GM21515 (cell line): ENCODE measurements at regions not wholly inside any gene's neighbourhood (a gene's known extent, or its start where the extent isn't known, plus 50 kb on each side); places are given as distances from the start of the nearest gene placed in this dataset.

Experiments used
- ATAC-seq: cut with Tn5 transposase; IDR thresholded peaks from one replicate; pipeline ENCODE4 v1.9.1; 2021; ENCODE audit not compliant: unreplicated experiment

DNA sequence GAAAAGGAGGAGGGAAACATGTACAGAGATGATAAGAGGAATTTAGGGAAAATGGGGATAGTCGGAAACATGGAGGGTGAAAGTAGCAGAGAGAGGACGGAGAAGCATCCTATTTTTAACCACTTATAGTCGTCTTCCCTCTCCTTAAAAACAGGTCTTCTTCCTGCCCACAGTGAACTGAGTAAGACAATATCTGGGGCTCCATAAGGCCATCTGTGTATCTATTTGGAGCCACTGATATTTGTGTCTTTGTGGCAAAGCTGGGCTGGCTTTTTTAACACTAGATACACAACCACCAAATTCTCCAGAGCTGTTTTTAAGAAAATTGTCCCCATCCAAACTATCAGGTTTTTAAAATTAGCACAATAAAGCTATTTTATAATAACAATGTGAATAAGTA lies 109.5 kb upstream of the RAP1B start:
- no peak for ATAC-seq

DNA sequence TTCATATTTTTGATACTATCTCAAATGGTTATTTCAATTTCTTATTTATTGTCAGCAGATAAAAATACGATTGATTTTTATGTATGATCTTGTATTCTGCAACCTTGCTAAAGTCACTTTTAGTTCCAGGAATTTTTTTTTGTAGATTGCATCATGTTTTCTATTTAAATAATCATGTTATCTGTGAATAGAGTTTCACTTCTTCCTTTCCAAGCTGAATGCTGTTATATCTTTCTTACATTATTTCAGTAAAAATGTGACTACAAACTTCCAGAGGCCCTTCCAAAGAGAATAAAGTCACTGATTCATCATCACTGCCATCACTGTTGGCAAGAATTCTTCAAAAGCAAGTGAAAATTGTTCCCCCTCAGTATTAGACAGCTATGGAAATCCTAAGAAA lies 104.7 kb upstream of the RAP1B start:
- ATAC-seq, result no peak

- no peak for ATAC-seq
Measured at GRCh38 chr12:68506619-68507018, 104.1 kb upstream of the RAP1B start.

DNA sequence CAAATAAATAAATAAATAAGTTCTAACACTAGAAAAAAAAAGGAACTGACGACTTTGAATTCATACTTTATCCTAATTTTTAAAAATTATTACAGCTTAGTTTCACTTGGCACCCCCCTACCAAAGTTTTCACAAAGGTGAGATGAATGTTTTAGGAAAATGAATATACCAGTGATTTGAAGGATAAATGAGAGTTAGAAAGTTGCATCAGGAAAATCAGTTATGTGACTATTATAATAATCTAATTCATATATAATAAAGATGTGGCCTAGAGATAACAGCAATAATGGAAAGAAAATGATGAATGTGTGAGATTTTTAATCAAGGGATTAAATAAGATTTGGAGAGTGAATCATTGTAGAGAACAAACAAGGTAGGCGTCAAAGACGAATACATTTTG lies 103.0 kb upstream of the RAP1B start:
- ATAC-seq, result no peak

GRCh38 chr12:68508576-68508975 lies 102.1 kb upstream of the RAP1B start:
- ATAC-seq, result no peak

GRCh38 chr12:68509242-68509641 lies 101.5 kb upstream of the RAP1B start:
- no peak for ATAC-seq

- no peak for ATAC-seq
Measured at GRCh38 chr12:68510397-68510796, 100.3 kb upstream of the RAP1B start.

DNA sequence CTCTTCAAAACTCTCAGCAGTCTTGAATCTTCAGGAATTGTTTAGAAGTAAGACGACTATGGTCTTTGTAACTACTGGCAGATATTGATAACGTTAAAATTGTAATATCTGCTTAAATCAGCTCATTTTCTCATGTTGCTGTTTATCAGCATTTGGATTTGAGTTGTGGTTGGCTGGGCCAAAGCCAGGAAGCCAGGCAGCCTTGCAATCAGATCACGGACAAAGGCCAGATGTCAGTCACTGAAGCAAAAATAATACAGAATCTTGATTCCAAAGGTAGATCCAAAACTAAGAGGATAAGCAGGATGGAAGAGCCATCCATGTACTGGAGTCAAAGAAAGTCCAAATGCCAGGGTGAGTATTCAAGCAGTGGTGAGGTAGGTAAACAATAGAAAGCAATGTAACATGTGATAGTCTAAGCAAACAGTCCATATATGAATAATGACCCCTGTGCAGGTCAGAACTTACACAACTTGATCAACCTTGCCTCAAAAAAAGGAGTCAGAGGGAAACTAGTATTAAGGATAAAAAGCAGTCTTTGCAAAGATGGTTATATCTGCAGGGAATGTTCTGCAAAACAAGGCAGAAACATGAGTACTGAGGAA lies 95.8 kb upstream of the RAP1B start:
- ATAC-seq, result no peak

- no peak for ATAC-seq
Measured at GRCh38 chr12:68515793-68516192, 94.9 kb upstream of the RAP1B start.

- no peak for ATAC-seq
Measured at GRCh38 chr12:68521321-68521839, 89.3 kb upstream of the RAP1B start.

DNA sequence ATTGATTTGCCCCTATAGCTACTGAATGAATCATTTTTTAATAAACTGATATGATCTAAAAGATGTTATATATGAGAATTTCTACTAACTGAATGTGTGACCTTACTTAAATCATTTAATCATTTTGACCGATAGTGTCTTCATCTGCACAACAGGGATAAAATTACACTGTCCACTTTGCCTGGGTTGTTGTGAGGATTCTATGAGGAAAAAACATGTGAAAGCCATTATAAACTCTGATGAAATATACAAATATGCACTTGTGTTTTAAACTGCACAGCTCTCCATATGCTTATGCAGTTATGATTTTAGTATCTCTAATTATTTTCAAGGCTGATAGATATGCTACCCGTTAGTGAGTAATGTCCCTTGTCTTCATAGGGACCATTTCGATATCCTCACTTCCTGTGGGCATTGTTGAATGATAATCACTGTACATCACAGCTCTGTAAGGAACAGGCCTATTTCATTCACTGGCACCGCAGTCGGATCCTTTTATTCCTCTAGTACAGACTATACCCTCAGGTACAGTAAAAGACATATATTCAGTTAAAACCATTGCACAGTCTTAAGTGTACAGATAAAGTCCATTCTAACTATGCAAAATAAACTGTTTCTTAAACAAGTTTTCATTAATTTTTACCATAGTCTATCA lies 88.7 kb upstream of the RAP1B start:
- no peak for ATAC-seq

GRCh38 chr12:68529466-68529865 lies 81.2 kb upstream of the RAP1B start:
- no peak for ATAC-seq

GRCh38 chr12:68529869-68530268 lies 80.8 kb upstream of the RAP1B start:
- no peak for ATAC-seq

DNA sequence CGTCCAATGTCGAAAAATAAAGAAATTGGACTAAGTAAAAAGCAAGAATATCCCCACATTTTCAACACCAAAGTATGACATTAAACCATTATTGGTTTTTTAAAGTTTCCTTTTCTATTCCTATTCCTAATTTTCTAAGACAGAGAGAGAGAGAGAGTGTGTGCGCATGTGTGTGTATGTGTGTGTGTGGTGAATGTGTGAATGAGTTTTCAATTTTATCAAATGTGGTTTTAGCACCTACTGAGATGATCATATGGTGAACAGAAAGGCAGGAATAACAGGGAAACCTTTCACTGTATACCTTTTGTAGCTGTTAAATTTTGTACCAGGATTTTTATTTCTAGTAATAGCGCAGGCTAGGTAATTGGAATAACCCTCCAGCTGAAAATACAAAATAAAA lies 80.4 kb upstream of the RAP1B start:
- ATAC-seq, result no peak

DNA sequence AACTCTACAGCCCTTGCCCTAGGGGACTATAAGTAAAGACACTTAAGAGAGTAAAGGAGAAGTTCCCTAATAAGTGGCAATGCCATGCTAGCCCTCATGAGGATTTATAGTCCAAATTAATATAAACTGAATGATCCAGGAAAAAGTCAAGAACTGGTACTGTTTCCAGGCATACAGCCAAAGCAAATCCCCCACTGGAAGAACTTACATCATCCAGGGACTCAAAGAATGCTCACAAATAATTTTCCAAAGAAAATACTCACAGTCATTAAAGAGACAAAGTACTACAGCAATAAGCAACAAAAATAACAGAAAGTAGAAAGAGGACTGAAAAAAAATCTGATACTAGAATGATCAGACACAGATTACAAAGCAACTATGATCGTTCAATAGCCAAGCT lies 79.7 kb upstream of the RAP1B start:
- ATAC-seq, result no peak

- no peak for ATAC-seq
Measured at GRCh38 chr12:68532204-68532886, 78.4 kb upstream of the RAP1B start.

DNA sequence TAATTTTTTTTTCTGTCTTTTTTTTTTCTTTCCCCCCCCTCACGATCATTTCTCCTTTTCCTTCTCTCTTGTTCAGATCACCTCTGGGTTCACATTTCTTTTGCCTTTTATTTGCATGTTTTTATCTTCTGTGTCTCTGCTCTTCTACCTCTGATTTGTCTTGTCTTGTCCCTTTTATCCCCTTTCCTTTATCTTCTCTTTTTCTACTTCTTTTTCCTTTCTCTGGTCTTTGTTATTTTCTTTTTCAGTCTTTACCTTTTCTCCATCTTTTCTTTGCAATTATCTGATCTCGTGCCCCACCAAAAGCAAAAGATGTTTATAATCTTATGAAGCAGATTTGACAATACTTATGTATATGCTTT lies 77.8 kb upstream of the RAP1B start:
- no peak for ATAC-seq

DNA sequence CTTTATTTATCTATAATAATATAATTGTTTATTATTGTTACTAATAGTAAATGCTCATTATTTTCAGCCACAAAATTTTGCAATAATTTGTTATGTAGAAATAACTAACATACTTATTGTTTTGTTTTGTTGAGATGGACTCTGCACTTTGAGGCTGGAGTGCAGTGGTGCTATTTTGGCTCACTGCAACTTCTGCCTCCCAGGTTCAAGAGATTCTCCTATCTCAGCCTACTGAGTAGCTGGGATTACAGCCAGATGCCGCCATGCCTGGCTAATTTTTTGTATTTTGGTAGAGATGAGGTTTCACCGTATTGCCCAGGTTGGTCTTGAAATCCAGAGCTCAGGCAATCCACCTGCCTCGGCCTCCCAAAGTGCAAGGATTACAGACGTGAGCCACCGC lies 76.6 kb upstream of the RAP1B start:
- ATAC-seq, result no peak

GRCh38 chr12:68536885-68537485 lies 73.7 kb upstream of the RAP1B start:
- no peak for ATAC-seq

GRCh38 chr12:68537571-68537970 lies 73.1 kb upstream of the RAP1B start:
- no peak for ATAC-seq

DNA sequence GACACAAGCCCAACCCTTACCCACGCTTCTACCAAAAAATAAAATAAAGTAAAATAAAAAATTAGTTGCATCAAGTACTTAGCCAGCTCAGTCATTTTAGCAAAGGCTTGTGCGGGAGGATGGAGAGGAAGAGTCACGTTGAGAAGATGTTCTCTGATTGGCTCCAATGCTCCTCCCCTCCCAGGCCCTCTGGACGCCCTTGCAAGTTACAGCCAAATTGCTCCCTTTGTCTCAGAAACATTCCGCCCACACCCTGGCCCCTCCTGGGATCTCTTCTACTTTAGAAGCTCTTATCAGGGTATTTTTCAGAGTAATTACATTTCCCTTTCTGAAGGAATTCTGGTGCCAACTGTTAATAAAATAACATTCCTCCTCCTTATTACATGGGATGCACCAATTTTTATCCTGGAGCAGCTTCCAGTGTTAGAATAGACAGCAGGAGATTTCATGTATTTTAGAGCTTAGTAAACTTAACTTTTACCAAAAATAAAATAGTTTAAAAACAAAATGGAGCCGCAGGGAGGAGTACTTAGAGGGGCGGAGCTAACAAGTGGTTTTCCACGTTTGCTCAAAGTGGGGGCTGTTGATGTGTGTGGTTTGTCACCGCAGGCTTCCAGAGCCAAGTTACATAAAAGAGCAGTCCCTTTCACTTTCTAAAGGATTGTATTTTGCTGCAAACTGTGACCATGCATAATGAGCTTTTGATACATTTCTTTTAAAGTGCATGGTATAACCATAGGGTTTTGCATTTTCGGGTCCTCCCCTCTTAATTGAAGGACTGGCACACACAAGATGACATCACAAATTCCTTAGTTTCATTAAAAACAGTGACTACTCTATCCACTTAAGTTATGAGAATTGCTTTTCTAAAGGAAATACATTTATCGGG lies 71.7 kb upstream of the RAP1B start:
- no peak for ATAC-seq
